ENCODE measurements at regions not wholly inside any gene's neighbourhood (a gene's known extent, or its start where the extent isn't known, plus 50 kb on each side); places are given as distances from the start of the nearest gene placed in this dataset.

DNA sequence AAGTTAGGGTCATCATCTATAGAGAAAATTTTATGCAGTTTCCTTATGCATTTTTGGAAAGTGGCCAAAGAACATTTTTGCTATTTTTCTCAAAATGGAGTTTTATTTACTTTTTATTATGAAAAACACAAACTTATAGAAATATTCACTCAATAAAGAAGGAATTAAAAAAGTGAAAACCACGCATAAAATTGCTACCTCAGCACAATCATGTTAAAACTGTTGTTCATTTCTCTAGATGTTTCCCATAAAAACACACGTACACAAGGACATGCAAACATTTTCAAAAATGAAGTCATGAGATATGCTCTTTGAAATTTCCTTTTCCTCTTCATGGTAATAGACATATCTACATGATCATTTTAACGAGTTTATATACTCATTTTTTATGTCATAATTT is 536.8 kb upstream of the MAGEB18 start:
- TF ChIP-seq, protein P1, sequence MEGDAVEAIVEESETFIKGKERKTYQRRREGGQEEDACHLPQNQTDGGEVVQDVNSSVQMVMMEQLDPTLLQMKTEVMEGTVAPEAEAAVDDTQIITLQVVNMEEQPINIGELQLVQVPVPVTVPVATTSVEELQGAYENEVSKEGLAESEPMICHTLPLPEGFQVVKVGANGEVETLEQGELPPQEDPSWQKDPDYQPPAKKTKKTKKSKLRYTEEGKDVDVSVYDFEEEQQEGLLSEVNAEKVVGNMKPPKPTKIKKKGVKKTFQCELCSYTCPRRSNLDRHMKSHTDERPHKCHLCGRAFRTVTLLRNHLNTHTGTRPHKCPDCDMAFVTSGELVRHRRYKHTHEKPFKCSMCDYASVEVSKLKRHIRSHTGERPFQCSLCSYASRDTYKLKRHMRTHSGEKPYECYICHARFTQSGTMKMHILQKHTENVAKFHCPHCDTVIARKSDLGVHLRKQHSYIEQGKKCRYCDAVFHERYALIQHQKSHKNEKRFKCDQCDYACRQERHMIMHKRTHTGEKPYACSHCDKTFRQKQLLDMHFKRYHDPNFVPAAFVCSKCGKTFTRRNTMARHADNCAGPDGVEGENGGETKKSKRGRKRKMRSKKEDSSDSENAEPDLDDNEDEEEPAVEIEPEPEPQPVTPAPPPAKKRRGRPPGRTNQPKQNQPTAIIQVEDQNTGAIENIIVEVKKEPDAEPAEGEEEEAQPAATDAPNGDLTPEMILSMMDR (conservative IDR thresholded peaks at IDR 0.05; ENCODE audit: low read length), result no peak
- no peak for DNase-seq (ENCODE audit: low read depth)
- H3K4me3 ChIP-seq (ENCODE audit: low read length), result no peak overlapping the region

- no peak overlapping the region for H3K4me3 ChIP-seq (ENCODE audit: low read length)
- DNase-seq (ENCODE audit: low read depth), result no peak
- TF ChIP-seq, protein P1 (conservative IDR thresholded peaks at IDR 0.05; ENCODE audit: low read length), result no peak
Measured at GRCh38 chrX:25618248-25618647, 519.9 kb upstream of the MAGEB18 start.

DNA sequence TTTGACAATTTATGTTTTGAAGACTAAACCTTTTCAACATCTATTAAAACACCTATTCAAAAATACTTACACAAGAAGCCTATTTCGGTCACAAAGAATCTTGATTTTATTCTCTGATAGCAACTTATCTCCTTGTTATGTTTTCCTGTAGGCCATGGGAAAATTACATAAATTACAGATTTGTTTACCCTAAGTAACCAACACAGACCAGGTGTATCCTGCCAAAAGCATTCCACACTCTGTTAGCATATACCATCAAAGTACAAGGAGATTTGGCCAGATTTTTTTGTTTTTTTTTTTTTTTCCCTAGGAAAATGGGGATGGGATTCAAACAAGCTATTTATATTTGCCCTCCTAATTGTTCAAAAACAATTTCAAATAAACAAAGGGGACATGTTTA is 497.9 kb upstream of the MAGEB18 start:
- TF ChIP-seq, protein P1 (conservative IDR thresholded peaks at IDR 0.05; ENCODE audit: low read length), result no peak
- DNase-seq (ENCODE audit: low read depth), result no peak
- H3K4me3 ChIP-seq (ENCODE audit: low read length), result no peak overlapping the region

GRCh38 chrX:25646156-25646555 is 492.0 kb upstream of the MAGEB18 start:
- TF ChIP-seq, protein P1 (conservative IDR thresholded peaks at IDR 0.05; ENCODE audit: low read length), result no peak
- no peak for DNase-seq (ENCODE audit: low read depth)
- no peak overlapping the region for H3K4me3 ChIP-seq (ENCODE audit: low read length)

- TF ChIP-seq, protein P1 (conservative IDR thresholded peaks at IDR 0.05; ENCODE audit: low read length), result no peak
- H3K4me3 ChIP-seq (ENCODE audit: low read length), result no peak overlapping the region
- DNase-seq (ENCODE audit: low read depth), result no peak
Measured at GRCh38 chrX:25648790-25649189, 489.4 kb upstream of the MAGEB18 start.

- no peak for DNase-seq (ENCODE audit: low read depth)
- TF ChIP-seq, protein P1 (conservative IDR thresholded peaks at IDR 0.05; ENCODE audit: low read length), result no peak
- no peak overlapping the region for H3K4me3 ChIP-seq (ENCODE audit: low read length)
Measured at GRCh38 chrX:25650216-25650820, 487.8 kb upstream of the MAGEB18 start.

DNA sequence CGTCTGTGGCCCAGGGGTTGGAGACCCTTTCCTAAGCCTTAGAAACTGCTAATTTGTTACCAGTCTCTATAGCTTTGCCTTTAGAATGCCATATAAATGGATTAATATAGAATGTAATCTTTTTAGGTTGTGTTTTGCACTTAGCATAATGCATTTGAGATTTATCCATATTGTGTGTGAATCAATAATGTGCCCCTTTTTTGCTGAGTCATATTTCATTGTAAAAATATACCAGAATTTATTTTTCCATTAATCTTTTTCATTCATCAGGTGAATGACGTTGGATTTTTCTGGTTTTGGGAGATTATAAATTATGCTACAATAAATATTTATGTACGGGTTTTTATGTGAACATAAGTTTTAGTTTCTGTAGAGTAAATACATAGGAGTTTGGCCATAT is 478.8 kb upstream of the MAGEB18 start:
- H3K4me3 ChIP-seq (ENCODE audit: low read length), result no peak overlapping the region
- no peak for DNase-seq (ENCODE audit: low read depth)
- TF ChIP-seq, protein P1 (conservative IDR thresholded peaks at IDR 0.05; ENCODE audit: low read length), result no peak

Data from AG10803 (cell line).